HG02981 (cell line): ENCODE measurements at regions not wholly inside any gene's neighbourhood (a gene's known extent, or its start where the extent isn't known, plus 50 kb on each side); places are given as distances from the start of the nearest gene placed in this dataset.
"Not testable (repeated sequence)": the region's sequence is repeated elsewhere in the genome, so short reads cannot be mapped to it uniquely, and the experiment has no call there.

Experiments used
- ATAC-seq: cut with Tn5 transposase; IDR thresholded peaks from one replicate; pipeline ENCODE4 v1.9.1; 2021; ENCODE audit warnings: mild to moderate bottlenecking, moderate library complexity; ENCODE audit not compliant: unreplicated experiment

DNA sequence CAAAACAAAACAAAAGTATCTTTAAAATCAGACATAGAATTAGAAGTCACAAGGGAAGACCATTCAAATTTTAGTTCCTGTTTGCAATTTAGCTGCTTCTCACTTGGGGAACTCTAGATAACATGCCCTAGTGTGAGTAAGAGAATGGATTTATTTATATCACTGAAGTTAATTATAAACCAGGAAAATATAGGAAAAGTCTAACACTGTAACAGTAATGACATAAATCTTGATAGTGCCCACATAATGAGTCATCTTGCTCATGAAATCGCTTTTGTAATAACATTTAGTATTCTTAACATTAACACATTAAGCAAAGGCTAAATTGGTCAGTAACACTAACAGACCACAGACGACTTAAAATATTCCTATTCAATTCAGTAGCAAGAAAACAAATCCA, 710.7 kb downstream of the STPG2 start:
- ATAC-seq, result no peak

DNA sequence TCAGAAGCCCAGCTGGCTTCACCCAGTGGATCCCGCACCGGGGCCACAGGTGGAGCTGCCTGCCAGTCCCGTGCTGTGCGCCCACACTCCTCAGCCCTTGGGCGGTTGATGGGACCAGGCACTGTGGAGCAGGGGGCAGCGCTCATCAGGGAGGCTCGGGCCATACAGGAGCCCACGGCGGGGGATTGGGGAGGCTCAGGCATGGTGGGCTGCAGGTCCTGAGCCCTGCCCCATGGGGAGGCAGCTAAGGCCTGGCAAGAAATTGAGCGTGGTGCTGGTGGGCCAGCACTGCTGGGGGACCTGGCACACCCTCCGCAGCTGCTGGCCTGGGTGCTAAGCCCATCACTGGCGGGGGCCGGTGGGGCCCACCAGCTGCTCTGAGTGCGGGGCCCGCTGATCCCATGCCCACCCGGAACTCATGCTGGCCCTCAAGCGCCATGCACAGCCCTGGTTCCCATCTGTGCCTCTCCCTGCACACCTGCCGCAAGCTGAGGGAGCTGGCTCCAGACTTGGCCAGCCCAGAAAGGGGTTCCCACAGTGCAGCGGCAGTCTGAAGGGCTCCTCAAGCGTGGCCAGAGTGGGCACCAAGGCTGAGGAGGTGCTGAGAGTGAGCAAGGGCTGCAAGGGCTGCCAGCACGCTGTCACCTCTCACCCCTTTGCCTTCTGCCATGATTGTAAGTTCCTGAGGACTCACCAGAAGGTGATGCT, 705.1 kb downstream of the STPG2 start:
- ATAC-seq, result not testable (repeated sequence)

DNA sequence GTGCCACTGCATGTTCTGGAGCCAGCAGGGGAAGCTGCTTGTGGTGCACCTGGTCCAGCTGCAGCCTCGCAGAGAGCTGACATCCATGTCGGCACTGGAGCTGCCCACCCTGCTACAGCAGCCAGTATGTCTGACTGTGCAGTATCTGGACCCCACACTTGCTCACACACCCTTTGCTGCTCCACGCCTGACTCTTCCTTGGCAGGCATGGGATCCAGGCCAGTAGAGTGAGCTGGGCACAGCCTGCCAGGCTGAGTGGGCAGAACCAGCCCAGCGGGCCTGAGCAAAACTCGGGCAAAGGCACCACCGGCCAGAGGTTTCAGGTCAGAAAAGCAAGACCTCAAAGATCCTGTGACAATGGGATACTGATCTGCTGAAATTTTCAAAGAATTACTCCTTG, 690.1 kb downstream of the STPG2 start:
- ATAC-seq, result no peak

GRCh38 chr4:97457253-97457652, 686.0 kb downstream of the STPG2 start:
- no peak for ATAC-seq

DNA sequence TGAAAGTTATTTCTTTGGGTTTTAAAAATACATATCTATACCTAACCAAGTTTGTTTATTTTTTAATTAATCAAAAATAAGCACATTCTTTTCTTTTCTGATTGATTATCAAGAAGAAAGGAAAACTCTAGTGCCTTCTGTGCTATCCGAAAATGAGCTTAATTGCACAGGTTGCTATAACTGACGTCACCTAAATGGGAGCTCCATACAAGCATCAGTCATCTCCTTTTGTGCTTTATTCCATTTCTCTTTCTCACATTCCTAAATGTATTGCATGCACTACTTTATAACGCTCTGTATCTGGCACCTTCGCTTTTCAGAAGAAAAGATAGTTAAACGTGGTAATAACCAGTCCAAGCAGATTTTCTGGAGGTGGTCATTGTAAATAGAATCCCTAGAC, 675.0 kb downstream of the STPG2 start:
- no peak for ATAC-seq

DNA sequence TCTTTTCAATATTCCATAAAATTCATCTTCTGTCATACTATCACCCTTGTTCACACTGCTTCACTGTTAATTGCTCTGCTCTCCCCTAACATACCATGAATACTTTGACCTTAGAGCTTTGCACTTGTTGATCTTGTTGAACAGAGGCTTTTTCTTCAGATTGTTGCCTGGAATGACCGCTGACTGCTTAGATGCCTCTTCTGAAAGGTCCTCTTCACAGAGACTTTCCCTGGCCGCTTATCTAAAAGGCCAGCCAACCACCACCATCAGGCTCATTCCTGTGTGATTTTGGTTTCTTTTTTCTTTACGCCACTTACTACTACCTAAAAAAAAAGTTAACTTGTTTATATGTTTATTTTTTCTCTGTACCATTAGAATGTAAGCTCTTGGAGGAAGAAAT, 667.7 kb downstream of the STPG2 start:
- no peak for ATAC-seq

- ATAC-seq, result no peak
These were observed 665.3 kb downstream of the STPG2 start for GRCh38 chr4:97477974-97478373.

DNA sequence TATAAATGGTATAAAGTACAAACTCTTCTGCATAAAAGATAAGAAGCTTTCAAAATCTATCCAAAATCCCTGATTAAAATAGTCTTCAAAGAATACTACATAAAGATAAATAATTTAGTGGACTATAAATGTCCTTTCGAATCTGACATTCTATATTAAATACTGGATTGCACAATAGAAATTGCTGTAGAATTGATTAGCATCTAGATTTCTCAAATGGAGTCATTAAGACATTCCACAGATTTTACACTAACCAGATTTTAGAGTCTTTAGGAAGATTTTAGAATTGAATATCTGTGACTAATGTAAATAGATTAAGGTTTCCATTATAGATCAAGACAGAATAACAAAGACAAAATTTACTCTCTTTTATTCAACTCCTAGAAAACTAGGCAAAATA, 663.9 kb downstream of the STPG2 start:
- ATAC-seq, result no peak

GRCh38 chr4:97491856-97492255, 651.4 kb downstream of the STPG2 start:
- no peak for ATAC-seq

GRCh38 chr4:97493815-97494518, 649.3 kb downstream of the STPG2 start:
- no peak for ATAC-seq

- no peak for ATAC-seq
These were observed 646.9 kb downstream of the STPG2 start for GRCh38 chr4:97496298-97496873.

- ATAC-seq, result no peak
These were observed 644.4 kb downstream of the STPG2 start for GRCh38 chr4:97498875-97499274.

GRCh38 chr4:97500423-97500822, 642.9 kb downstream of the STPG2 start:
- ATAC-seq, result peak; percentile 100

DNA sequence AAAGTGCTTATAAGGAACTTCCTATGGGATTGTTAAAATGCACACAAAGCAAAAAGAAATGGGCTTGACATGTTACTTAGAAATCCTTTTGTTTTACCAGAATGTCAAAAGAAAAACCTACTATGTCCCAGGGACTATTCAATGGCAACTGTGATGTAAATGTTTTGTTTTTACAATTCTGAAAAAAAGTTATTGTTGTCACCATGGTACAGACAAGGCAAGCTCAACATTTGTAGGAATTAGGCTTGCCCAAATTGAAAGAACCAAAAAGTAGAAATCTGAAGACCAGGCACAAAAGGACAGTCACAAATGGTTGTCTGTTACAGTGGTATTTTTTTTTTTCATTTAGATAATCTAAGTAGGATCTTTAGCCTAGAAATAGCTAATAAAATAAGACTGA, 638.6 kb downstream of the STPG2 start:
- ATAC-seq, result no peak

- no peak for ATAC-seq
These were observed 635.6 kb downstream of the STPG2 start for GRCh38 chr4:97507587-97508245.
